Body of pancreas (tissue), 4 donors: ENCODE measurements at regions not wholly inside any gene's neighbourhood (a gene's known extent, or its start where the extent isn't known, plus 50 kb on each side); places are given as distances from the start of the nearest gene placed in this dataset.

ENCODE experiments used
- POLR2A ChIP-seq, 3 donors: fragments of 450-650 bp; IDR thresholded peaks; one replicate each; pipeline ENCODE4 v1.6.1; 2016; ENCODE audit warnings: antibody characterized with exemption in 3 of 3, mild to moderate bottlenecking in 2 of 3
- TF ChIP-seq, protein P1 (sequence below), 7 experiments: fragments of 450-650 bp in 4 of 7; fragments of 200-600 bp in 3 of 7; sonication (generic) in 3 of 7; IDR thresholded peaks; one replicate each; pipeline ENCODE4 v1.5.1; 2016 to 2019; ENCODE audit warnings: antibody characterized with exemption in 7 of 7

DNA sequence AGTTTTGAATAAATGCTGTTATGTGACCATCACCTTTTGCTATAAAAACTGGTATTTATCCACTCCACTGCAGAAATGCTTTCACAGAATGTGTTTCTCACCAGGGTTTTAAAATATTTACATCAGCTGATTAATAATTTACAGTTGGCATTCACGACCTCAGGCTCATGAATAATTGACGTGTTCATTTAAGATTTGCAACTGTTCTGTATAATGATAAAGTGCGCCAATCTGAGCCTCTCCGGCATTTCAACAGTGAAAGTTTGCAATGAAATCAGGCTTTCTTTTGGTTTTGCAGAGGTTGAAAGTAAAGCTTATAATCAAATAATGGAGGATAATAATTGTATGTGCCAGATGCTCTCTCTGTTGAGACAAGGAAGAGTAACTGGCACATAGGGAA lies 434.9 kb downstream of the ICE1 start:
- no peak for TF ChIP-seq POLR2A (IDR thresholded peaks at IDR 0.05)
- TF ChIP-seq, protein P1, sequence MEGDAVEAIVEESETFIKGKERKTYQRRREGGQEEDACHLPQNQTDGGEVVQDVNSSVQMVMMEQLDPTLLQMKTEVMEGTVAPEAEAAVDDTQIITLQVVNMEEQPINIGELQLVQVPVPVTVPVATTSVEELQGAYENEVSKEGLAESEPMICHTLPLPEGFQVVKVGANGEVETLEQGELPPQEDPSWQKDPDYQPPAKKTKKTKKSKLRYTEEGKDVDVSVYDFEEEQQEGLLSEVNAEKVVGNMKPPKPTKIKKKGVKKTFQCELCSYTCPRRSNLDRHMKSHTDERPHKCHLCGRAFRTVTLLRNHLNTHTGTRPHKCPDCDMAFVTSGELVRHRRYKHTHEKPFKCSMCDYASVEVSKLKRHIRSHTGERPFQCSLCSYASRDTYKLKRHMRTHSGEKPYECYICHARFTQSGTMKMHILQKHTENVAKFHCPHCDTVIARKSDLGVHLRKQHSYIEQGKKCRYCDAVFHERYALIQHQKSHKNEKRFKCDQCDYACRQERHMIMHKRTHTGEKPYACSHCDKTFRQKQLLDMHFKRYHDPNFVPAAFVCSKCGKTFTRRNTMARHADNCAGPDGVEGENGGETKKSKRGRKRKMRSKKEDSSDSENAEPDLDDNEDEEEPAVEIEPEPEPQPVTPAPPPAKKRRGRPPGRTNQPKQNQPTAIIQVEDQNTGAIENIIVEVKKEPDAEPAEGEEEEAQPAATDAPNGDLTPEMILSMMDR (IDR thresholded peaks at IDR 0.05), result no peak
